GM18909 (cell line): ENCODE measurements at regions not wholly inside any gene's neighbourhood (a gene's known extent, or its start where the extent isn't known, plus 50 kb on each side); places are given as distances from the start of the nearest gene placed in this dataset.

Source experiments
- ATAC-seq: cut with Tn5 transposase; IDR thresholded peaks from one replicate; pipeline ENCODE4 v1.9.1; 2021; ENCODE audit warnings: mild to moderate bottlenecking; ENCODE audit not compliant: unreplicated experiment, poor library complexity

DNA sequence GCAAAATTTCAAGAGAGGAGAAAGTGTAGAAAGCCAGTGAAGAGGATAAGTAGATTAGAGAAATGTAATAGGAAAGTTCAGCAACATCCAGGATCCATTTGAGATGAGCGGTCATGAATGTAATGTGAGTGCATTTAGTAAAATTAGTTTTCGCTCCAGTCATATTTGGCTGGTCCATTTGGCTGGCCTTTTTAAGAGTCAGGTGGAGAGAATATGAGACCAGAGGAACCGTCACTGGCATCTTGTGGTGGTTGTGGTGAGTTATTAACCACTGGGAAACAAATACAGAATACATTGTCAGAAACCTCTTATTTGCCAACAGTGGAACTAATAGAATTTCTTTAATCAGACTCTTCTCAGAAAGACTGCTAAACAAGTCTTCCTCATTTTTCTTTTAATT, 1064.3 kb upstream of the CDH2 start:
- no peak for ATAC-seq

DNA sequence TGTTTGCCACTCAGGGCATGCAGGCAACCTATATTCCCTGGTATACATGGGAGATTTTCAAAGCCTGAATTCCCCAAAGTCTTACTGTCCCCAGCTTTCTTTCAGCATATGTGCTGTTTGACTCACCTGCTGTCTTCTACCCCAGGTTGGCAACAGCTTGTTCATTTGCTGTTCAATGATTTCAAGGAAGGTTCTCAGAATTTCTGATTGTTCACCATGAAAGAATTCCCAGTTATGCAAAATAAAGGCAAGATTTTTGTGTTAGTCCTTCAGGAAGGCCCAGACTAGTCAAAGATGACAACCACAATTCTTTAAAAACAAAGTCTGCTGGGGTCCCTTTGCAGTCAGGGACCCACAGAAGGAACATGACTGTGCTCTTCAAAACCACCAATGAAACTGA, 1057.8 kb upstream of the CDH2 start:
- ATAC-seq = no peak

DNA sequence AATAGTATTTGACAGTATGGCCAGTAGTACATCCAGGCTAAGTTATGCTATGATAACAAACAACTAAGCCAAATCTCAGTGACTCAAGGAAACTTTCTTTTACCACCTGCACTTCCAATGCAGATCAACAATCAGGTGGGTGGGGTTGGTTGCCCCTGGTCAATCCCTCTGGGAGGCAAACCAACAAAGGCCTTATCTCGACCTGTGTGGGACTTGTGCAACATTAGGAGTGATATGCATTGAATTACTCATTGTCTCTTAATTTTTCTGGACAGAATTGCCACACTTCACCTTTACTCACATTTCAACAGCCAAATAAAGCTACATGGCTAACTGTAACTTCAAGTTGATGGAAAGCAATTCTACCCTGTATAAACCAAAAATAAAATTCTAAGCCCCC, 1049.3 kb upstream of the CDH2 start:
- ATAC-seq = no peak

DNA sequence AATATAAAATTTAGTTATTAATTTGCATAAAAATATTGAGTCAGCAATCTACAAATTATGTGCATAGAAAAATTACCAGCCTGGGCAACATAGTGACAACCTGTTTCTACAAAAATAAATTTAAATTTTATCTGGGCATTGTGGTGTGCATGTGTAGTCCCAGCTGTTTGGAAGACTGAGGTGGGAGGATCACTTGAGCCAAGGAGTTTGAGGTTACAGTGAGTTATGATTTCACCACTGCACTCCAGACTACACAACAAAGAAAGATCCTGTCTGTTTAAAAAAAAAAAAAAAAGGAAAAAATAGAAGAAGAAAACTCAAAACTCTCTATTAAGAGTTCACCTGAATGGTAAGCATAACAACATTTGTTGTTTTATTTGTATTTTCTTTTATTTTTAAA, 1048.4 kb upstream of the CDH2 start:
- no peak for ATAC-seq

DNA sequence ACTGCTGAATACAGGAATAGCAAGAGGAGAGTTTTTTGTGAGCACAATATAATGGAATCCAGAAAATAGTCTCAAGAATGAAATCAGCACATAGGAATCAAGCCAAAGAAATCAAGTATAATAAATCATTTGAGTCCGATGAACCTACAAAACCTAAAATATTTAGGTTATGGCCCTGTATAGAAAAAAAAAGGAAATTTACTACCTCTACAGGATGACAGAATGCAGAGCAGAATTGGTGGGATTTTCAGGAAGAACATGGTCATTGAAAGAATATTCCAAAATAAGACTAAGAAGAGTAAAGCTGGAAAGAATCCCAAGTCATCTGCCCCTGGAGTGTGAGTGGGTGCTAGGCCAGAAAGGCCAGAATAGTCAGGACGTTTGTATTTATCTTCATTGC, 1041.2 kb upstream of the CDH2 start:
- no peak for ATAC-seq

DNA sequence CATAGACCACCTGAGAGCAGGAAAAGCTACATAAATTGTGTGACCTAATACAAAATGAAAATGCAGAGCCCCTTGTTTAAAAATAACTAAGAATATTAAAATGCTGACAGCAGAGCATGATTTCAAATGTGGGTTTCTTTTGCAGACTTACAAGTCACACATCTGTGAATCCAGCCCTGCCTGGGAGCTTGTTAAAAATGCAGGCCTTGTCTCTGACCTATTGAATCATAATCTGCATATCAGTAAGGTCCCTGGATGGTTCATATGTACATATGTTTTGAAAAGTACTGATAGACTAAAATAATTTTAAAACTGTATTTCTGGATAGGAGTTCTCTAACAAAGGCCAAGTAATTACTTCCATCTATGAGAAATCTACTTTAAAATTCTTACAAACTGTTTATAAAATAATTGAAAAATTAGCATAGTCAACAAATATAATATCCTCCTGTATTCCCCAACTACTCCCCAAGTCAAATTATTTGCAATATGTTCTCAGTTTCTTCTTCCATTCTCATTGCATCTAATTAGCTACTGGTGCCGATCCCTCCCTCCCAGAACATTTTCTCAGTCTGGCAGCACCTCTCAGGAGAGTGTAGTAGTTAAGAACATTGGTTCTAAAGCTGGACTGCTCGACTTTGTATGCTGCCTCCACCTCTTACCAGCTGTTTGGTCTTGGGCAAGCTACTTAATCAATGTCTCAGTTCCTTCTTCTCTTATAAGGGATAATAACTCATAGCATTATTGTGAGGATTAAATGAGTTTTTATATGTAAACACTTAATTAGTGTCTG, 1040.4 kb upstream of the CDH2 start:
- no peak for ATAC-seq

DNA sequence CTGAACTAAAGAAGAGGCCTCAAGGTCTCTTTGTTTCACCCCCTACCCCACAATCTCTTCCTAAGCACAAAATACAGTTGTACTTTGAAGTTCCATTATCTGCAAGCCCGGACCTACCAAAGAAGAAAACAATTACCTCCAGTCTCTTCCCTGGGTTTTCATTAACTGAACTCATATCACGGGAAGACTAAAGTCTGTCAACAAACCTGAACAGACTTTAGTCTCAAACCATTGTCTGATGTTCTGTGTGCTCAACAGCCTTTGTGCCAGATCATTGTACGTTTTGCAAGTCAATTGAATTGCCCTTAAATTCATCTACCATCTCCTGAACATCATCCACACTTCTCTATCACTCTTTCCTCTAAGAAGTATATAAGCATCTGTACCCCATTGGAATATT, 1021.9 kb upstream of the CDH2 start:
- ATAC-seq = no peak

DNA sequence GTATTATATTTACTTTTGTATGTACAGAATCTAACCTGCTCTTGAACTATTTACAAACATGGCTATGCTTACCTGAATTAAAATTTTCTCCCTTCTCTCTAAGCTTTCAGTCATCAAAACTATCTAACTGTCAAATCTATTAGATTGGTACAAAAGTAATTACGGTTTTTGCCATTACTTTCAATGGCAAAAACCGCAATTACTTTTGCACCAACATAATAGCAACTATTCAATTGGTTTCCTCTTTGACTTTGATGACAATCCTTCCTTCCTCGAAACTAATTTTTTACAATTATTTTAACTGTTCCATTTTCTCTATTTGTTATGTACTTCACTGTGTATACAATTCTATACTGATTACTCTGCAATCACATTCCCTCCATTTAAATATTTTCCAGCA, 1019.4 kb upstream of the CDH2 start:
- ATAC-seq = no peak

DNA sequence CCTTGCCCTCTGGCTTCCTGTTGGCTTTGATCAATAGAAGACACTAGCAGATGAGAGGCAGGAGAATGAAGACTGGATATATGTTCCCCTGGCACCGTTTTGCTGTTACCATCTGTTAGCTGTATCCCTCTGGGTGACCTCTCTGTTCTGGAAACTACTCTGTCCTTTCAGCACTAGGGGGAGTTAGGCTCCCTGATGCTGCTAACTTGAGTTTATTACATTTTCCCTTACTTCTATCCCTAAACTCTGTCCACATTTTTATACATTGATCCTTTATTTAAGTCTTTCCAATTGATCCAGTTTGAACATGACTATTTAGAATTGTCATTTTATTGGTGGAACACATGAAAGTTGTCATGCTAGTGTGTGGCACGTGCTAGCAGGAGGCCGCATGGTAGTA, 1014.3 kb upstream of the CDH2 start:
- ATAC-seq = no peak

DNA sequence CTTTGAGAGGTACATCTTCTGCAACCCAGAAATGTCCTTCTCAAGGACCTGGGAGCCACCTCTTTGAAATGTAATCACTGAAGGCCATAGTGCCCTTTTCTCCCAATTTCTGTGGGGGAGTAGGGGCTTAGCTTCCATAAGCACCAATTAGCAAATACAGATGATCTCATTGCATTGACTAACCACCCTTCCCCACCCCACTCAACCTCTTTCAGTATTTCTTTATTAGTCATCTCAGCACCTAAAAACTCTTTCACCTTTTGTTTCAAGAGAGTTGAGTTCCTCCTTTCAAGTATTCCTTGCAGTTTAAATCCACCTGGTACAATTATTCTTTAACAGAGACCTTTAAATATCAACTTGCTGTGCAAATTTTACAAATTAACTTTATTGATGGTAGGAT, 1011.8 kb upstream of the CDH2 start:
- no peak for ATAC-seq

DNA sequence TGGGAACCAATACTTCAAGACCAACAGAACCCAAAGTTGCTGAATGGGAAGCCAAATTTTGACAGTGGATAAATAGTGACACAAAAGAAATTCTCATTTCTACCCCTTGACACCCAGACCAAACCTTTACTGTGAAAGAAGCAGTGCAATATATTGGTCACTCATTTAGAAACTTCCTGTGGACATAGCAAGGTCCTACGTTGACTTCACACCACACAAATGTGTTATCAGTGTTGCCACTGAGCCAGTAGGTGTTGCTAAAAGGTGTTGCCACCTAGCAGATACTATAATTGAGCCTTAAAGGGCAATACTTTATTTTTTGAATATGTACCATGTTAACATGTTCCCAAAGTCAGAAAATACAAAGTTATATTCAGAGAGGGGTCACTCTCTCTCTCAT, 1008.9 kb upstream of the CDH2 start:
- ATAC-seq = no peak

DNA sequence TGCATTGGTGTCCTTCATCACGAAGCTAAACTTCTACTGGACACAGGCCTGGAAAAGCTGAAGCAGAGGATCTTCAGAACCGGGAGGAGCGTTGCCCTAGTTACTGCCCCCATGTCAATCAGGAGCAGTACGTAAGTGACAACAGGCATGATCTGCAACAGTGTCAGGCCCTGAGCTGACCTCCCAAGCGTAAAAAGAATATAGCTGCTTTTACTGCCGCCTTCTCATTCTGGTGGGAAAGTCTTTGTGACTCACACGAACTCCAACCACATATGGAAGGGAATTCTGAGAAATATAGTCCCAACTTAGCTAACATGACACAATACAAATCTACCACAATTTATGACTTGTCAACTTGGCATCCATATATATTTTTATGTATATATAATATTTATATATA, 1007.7 kb upstream of the CDH2 start:
- ATAC-seq = no peak

DNA sequence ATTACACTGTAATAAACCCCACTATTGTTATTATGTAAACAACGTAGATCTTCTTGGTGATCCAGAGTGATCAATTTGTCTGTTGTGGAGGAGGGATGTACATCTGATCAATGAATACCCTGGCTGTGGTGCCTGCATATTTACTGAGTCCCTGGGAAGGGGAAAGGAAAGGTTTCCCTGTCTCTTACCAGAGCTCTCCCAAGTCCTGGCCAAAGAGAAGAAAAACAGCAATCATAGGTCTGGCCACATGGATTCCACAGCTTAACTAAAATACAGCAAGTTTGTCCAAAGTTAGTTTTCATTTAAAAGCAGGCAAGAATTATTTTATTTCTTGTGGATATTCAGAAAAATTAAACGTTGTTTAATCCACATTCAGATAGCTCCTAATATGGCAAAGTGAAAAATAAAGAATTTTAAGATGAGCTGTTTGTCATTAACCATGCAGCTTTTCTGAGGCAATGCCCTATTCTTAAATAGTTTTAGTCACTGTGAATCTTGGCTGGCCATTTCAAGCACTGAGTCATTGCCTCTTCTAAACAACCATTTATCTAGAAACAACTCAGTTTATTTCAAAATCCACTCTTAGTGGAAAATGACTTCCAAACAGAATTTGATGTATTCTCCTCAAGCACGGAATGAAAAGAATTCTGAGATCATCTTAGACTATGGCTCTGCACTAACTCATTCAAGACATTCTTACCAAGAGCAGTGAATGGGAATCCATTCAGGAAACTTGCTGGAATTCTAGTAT, 1004.4 kb upstream of the CDH2 start:
- ATAC-seq = no peak

DNA sequence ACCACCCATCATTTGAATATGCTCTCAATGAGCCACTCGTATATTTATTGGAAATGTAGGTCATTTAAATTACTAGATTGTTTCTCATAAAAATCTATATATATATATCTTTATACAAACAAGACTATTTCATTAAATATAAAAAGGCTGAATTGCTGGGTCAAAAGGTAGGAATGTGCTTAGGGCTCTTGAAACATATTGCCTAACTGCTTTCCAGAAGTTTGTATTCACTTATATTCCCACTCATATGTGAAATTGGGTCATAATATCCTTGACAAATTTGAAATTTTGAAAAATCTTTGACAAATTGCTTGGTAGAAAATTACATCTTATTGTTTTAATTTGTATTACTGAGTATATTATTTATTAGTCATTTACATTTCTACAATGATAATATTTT, 999.8 kb upstream of the CDH2 start:
- no peak for ATAC-seq

DNA sequence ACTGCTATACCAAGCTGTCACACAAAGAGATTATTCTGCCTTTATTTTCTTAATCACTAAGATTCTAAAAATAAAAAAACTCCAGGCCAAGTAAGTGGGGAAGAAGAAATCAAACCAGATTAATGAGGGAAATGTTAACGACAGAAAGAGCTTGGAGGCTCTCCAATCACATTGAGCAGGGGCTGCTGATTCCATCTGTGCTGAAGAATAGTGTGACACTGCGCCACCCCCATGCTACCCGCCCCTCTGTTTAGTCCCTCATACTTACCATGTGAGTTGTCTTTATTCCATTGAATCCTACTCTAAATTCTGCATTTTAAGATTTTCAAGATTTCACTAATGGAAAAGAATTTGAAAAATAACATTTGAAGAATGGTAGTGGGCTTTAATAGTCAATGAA, 998.0 kb upstream of the CDH2 start:
- ATAC-seq = no peak

DNA sequence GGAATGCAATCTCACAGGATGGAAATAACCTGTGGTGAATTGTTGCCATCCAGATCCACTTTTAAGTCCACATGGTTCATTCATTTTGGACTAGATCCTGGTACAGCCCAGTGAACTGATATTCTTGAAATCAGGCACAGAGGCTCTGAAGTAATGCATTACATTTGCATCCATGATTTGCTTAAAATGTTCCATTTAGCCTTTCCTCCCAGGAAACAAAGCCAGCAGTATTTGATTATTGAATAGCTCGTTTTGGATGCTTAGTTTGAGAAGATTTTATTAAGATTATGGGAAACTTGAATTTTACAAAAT, 995.8 kb upstream of the CDH2 start:
- ATAC-seq = no peak

DNA sequence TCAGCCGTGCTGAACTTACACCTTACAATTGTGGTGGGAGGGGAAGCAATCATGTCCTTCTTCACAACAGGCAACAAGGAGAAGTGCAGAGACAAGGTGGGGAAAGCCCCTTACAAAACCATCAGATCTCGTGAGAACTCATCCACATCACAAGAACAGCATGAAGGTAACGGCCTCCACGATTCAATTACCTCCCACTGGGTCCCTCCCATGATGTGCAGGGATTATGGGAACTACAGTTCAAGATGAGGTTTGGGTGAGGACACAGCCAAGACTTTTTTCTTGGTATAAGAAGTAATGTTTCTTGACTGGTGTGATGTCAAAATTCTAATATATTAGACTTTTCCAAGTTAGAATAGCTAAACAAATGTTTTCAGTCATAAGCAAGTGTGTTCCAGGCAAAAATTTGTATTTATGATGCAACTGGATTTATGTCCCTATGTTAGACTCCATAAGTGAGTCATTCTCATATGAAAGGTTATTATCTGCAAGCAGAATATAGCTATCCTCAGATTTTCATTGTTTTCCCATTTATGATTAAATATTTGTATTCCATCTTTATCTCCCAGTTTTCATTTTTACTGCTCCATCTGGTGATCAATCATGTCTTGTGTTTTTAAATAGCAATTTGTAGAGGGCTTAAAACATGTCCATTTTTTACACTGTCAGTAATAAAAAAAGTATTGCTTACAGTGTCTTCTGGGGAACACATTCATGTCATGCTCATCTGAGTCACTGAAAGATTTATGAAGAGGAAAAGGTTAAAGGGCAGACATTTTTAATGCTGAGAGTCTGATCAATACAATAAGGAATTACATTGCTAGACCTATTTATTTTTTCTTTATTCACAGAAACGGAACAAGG, 995.2 kb upstream of the CDH2 start:
- ATAC-seq = no peak

DNA sequence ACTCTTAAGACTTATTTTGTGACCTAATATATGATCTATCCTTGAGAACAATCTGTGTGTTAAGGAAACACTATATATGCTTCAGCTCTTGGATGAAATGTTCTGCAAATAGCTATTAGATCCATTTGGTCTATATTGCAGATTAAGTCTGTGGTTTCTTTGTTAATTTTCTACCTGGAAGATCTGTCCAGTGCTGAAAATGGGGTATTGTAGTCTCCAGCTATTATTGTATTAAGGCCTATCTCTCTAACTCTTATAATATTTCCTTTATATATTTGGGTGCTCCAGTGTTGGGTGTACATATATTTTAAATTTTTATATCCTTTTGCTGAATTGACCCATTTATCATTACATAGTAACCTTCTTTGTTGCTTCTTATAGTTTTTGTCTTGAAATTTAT, 992.7 kb upstream of the CDH2 start:
- ATAC-seq = no peak

DNA sequence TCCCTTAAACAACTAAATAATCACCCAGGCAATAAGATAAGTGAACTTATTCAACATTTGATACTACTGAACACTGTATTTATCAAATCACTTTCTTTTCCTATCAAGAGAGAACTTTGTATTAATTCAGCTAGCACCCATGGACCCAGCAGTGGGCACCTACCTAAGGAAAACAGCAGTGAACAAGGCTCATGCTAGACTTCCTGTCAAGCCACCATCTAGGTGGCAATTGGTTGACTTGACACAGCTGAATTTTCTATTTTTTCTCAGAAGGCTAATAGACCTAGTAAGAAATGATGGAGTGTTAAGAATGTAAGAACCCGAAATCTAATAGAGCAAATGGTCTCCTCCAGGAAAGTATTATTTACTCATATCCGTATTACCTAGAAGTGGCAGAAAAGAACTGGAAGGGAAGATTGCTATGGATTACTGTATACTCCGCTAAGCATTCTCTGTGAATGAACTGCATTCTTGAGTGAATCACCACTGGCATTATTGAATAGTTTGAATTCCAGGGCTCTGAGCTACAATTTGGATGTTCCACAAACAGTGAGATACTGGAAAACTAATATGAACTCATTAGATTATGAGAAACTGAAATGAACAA, 988.2 kb upstream of the CDH2 start:
- ATAC-seq = no peak

DNA sequence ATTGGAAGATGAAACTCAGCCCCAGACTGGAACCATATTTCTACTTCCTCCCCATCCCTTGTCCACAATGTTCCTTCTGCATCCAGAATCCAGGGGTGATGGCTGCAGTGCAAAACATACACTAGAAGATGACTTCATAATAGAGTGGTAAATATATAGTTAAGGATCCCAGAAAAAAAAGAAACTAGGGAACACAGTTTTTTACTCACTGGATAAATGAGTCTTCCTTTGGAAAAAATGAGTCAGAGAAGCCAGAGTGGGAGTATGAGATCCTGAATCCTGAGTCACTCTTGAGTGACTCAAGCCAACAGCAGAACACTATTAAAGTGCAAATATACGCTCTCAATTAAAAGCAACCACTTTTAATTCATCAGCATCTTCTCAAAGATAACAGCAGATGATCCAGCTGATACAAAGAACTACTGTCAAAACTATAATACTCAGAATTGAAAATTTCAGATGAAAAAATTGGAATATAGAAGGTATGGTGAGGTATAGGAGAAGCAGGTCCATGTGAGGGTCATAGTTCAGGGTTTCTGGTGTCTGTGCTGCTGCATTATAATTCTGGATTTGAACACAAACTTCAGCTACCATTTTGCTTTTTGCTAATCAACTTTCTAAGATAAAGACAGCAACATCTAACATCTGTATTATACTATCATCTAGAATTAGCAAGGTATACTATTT, 987.2 kb upstream of the CDH2 start:
- no peak for ATAC-seq
